Caco-2 (cell line): ENCODE measurements at regions not wholly inside any gene's neighbourhood (a gene's known extent, or its start where the extent isn't known, plus 50 kb on each side); places are given as distances from the start of the nearest gene placed in this dataset.

ENCODE experiments used
- BruUV-seq: library from RNA; stranded (reverse); fragments of 400-500 nt; replicated peaks from 2 replicates; lab custom pipeline; 2021; lab: Mats Ljungman, UMichigan
- CTCF ChIA-PET: fragments of 300-600 bp; sonication (Branson Sonifier 250); formaldehyde crosslinking; loops from one replicate; lab custom pipeline; 2022; ENCODE audit warnings: antibody characterized with exemption; lab: Charles Lee
- POLR2A ChIA-PET: fragments of 300-600 bp; sonication (Branson Sonifier 250); formaldehyde crosslinking; loops from one replicate; lab custom pipeline; 2022; ENCODE audit warnings: antibody characterized with exemption; lab: Charles Lee
- DNase-seq, 2 experiments: peaks; one replicate each; pipeline versions ENCODE4 v3.0.0 to v3.0.0-alpha.2; 2020 to 2022
- H3K27me3 ChIP-seq: replicated peaks from 2 replicates; pipeline ENCODE4 v1.6.0; 2011; ENCODE audit warnings: low read length; ENCODE audit not compliant: control insufficient read depth, insufficient read depth
- H3K36me3 ChIP-seq: 2 replicates; pipeline ENCODE4 v1.5.1; 2011; ENCODE audit warnings: low read length; ENCODE audit not compliant: control insufficient read depth, insufficient read depth
- H3K4me1 ChIP-seq: fragments of 250-450 bp; sonication (Bioruptor Pico); 2 replicates; pipeline ENCODE4 v1.5.1; 2020; ENCODE audit warnings: mild to moderate bottlenecking
- H3K4me3 ChIP-seq: 2 replicates; pipeline ENCODE4 v1.5.1; 2011; ENCODE audit warnings: low read depth, mild to moderate bottlenecking, control low read depth, low read length
- H3K9me3 ChIP-seq: fragments of 250-450 bp; sonication (Bioruptor Pico); 2 replicates; pipeline ENCODE4 v1.5.1; 2020; ENCODE audit warnings: mild to moderate bottlenecking, moderate library complexity
- H3K27ac Mint-ChIP-seq: one replicate; pipeline ENCODE4 v1.8.0; 2022; ENCODE audit warnings: mixed read lengths; ENCODE audit not compliant: unreplicated experiment
- H3K27me3 Mint-ChIP-seq: one replicate; pipeline ENCODE4 v1.8.0; 2022; ENCODE audit warnings: mixed read lengths; ENCODE audit not compliant: insufficient read depth, unreplicated experiment
- H3K36me3 Mint-ChIP-seq: one replicate; pipeline ENCODE4 v1.8.0; 2022; ENCODE audit warnings: mild to moderate bottlenecking, mixed read lengths; ENCODE audit not compliant: insufficient read depth, unreplicated experiment
- H3K4me1 Mint-ChIP-seq: one replicate; pipeline ENCODE4 v1.8.0; 2022; ENCODE audit warnings: low read depth, mixed read lengths; ENCODE audit not compliant: unreplicated experiment
- H3K4me3 Mint-ChIP-seq: one replicate; pipeline ENCODE4 v1.8.0; 2022; ENCODE audit warnings: mild to moderate bottlenecking, moderate library complexity, mixed read lengths; ENCODE audit not compliant: unreplicated experiment
- H3K9me3 Mint-ChIP-seq: one replicate; pipeline ENCODE4 v1.8.0; 2022; ENCODE audit warnings: mixed read lengths; ENCODE audit not compliant: unreplicated experiment
- CTCF ChIP-seq, 2 experiments: fragments of 200-600 bp in 1 of 2; IDR thresholded peaks; 1 replicate in 1 of 2; 2 replicates in 1 of 2; pipeline versions ENCODE4 v1.5.1 to v1.8.0; 2011 to 2022; ENCODE audit warnings: antibody characterized with exemption in 1 of 2, control low read depth in 1 of 2, inconsistent platforms in 1 of 2, low read depth in 1 of 2, low read length in 1 of 2, mild to moderate bottlenecking in 1 of 2, moderate library complexity in 1 of 2; ENCODE audit not compliant: insufficient read depth in 1 of 2, severe bottlenecking in 1 of 2, unreplicated experiment in 1 of 2
- intact Hi-C: fragments of 100-400 bp; cut with micrococcal nuclease; formaldehyde crosslinking; loops from one replicate; pipeline ENCODE4 v1.10.0; 2022; ENCODE audit not compliant: unreplicated experiment

- ChIA-PET POLR2A (no interaction called here), CTCF (no interaction called here)
- Mint-ChIP-seq H3K27ac (no peak overlapping the region), H3K4me1 (no peaks in the 10 kb centered on the region), H3K9me3 (peaks cover 9% of the 10 kb centered on the region), H3K36me3 (no peaks in the 10 kb centered on the region), H3K4me3 (no peak overlapping the region), H3K27me3 (peaks cover 5% of the 10 kb centered on the region)
- no peaks in the 10 kb centered on the region for H3K9me3 ChIP-seq
- H3K4me1 ChIP-seq: no peaks in the 10 kb centered on the region
- intact Hi-C loops: no loop called here
- TF ChIP-seq CTCF (IDR thresholded peaks at IDR 0.05; ENCODE audit: insufficient read depth in 1 of 2, low read depth in 1 of 2, low read length in 1 of 2, severe bottlenecking in 1 of 2, unreplicated experiment in 1 of 2): no peak
- DNase-seq: no peak
- H3K4me3 ChIP-seq: no peak overlapping the region
- no peaks in the 10 kb centered on the region for H3K27me3 ChIP-seq
- H3K36me3 ChIP-seq: no peaks in the 10 kb centered on the region
- BruUV-seq: no TSS peak
These were observed 99.6 kb upstream of the SNTG2 start for GRCh38 chr2:851078-851477.

- Mint-ChIP-seq H3K9me3 (peaks cover 7% of the 10 kb centered on the region), H3K27me3 (peaks cover 5% of the 10 kb centered on the region), H3K36me3 (no peaks in the 10 kb centered on the region), H3K4me3 (no peak overlapping the region), H3K27ac (no peak overlapping the region), H3K4me1 (no peaks in the 10 kb centered on the region)
- Histone ChIP-seq H3K4me3 (no peak overlapping the region), H3K9me3 (no peaks in the 10 kb centered on the region), H3K36me3 (no peaks in the 10 kb centered on the region), H3K27me3 (no peaks in the 10 kb centered on the region), H3K4me1 (no peaks in the 10 kb centered on the region)
- no peak for DNase-seq
- no peak for TF ChIP-seq CTCF (IDR thresholded peaks at IDR 0.05; ENCODE audit: insufficient read depth in 1 of 2, low read depth in 1 of 2, low read length in 1 of 2, severe bottlenecking in 1 of 2, unreplicated experiment in 1 of 2)
- POLR2A ChIA-PET: no interaction called here
- intact Hi-C loops: no loop called here
- no TSS peak for BruUV-seq
- CTCF ChIA-PET: no interaction called here
These were observed 100.2 kb upstream of the SNTG2 start for GRCh38 chr2:850429-850828.

- ChIA-PET CTCF (no interaction called here), POLR2A (no interaction called here)
- intact Hi-C loops: no loop called here
- Mint-ChIP-seq H3K36me3 (no peaks in the 10 kb centered on the region), H3K9me3 (no peaks in the 10 kb centered on the region), H3K4me3 (no peak overlapping the region), H3K27ac (no peak overlapping the region), H3K27me3 (peaks cover 5% of the 10 kb centered on the region), H3K4me1 (no peaks in the 10 kb centered on the region)
- Histone ChIP-seq H3K27me3 (no peaks in the 10 kb centered on the region), H3K36me3 (no peaks in the 10 kb centered on the region), H3K9me3 (no peaks in the 10 kb centered on the region), H3K4me1 (no peaks in the 10 kb centered on the region), H3K4me3 (no peak overlapping the region)
- no peak for DNase-seq
- no TSS peak for BruUV-seq
- TF ChIP-seq CTCF (IDR thresholded peaks at IDR 0.05; ENCODE audit: insufficient read depth in 1 of 2, low read depth in 1 of 2, low read length in 1 of 2, severe bottlenecking in 1 of 2, unreplicated experiment in 1 of 2): no peak
These were observed 102.5 kb upstream of the SNTG2 start for GRCh38 chr2:848099-848498.
